Stomach (tissue), 4 donors: ENCODE measurements at regions not wholly inside any gene's neighbourhood (a gene's known extent, or its start where the extent isn't known, plus 50 kb on each side); places are given as distances from the start of the nearest gene placed in this dataset.

Experiments
- CTCF ChIP-seq, 7 experiments: fragments of 450-650 bp in 4 of 7; fragments of 200-600 bp in 3 of 7; sonication (generic) in 3 of 7; IDR thresholded peaks; one replicate each; pipeline ENCODE4 v1.5.1; 2016 to 2019; ENCODE audit warnings: antibody characterized with exemption in 7 of 7, control low read depth in 2 of 7, mild to moderate bottlenecking in 1 of 7
- EP300 ChIP-seq: sonication (generic); formaldehyde crosslinking; IDR thresholded peaks from one replicate; pipeline ENCODE4 v1.6.1; 2017; ENCODE audit warnings: antibody characterized with exemption
- POLR2A ChIP-seq, 4 donors: fragments of 450-650 bp; IDR thresholded peaks; one replicate each; pipeline ENCODE4 v1.6.1; 2016; ENCODE audit warnings: antibody characterized with exemption in 4 of 4, control low read depth in 2 of 4, mild to moderate bottlenecking in 1 of 4, moderate library complexity in 1 of 4
- POLR2AphosphoS5 ChIP-seq, 3 donors: sonication (generic); formaldehyde crosslinking; IDR thresholded peaks; one replicate each; pipeline ENCODE4 v1.6.1; 2016; ENCODE audit warnings: antibody characterized with exemption in 3 of 3

- TF ChIP-seq CTCF (IDR thresholded peaks at IDR 0.05) (no peak), POLR2A (IDR thresholded peaks at IDR 0.05) (no peak), POLR2AphosphoS5 (IDR thresholded peaks at IDR 0.05) (no peak), EP300 (no peak)
Observed at GRCh38 chr12:124442281-124442680, 125.1 kb downstream of the NCOR2 start.
